HepG2 (cell line): ENCODE measurements at regions not wholly inside any gene's neighbourhood (a gene's known extent, or its start where the extent isn't known, plus 50 kb on each side); places are given as distances from the start of the nearest gene placed in this dataset.

ENCODE experiments used
- CSRNP2 ChIP-seq: sonication (generic); formaldehyde crosslinking; conservative IDR thresholded peaks from 2 replicates; pipeline ENCODE4 v1.8.0; 2022; ENCODE audit warnings: low read depth, missing genetic modification reagents
- HOMEZ ChIP-seq: IDR thresholded peaks from 2 replicates; pipeline ENCODE4 v1.6.1; 2016; ENCODE audit warnings: low read depth
- RBFOX2 ChIP-seq: fragments of 200-400 bp; formaldehyde crosslinking; IDR thresholded peaks from 2 replicates; pipeline ENCODE4 v1.6.1; 2017; ENCODE audit warnings: low read depth, mild to moderate bottlenecking, low read length
- REST ChIP-seq, 2 experiments: IDR thresholded peaks; 2 replicates each; pipeline ENCODE4 v1.6.1; 2011 to 2012; ENCODE audit warnings: low read length in 2 of 2, borderline replicate concordance in 1 of 2, low read depth in 1 of 2, mild to moderate bottlenecking in 1 of 2, moderate library complexity in 1 of 2
- ZNF781 ChIP-seq: sonication (generic); formaldehyde crosslinking; IDR thresholded peaks from 2 replicates; pipeline ENCODE4 v1.5.1; 2020; ENCODE audit warnings: borderline replicate concordance, mild to moderate bottlenecking, missing genetic modification reagents; ENCODE audit errors: not compliant biosample characterization
- ZXDC ChIP-seq: sonication (generic); formaldehyde crosslinking; IDR thresholded peaks from 2 replicates; pipeline ENCODE4 v1.5.0; 2020; ENCODE audit warnings: mild to moderate bottlenecking, missing genetic modification reagents

GRCh38 chr3:96410006-96410730 is 404.2 kb upstream of the EPHA6 start (continued):
- TF ChIP-seq RBFOX2: no peak
- no peak for TF ChIP-seq CSRNP2
- no peak for TF ChIP-seq ZNF781 (CRISPR knock-in tag)
- no peak for TF ChIP-seq ZXDC (CRISPR knock-in tag)
- no peak for TF ChIP-seq HOMEZ (CRISPR knock-in tag)
- TF ChIP-seq REST (IDR thresholded peaks at IDR 0.05; ENCODE audit: borderline replicate concordance in 1 of 2, low read depth in 1 of 2, low read length in 2 of 2): no peak
